ENCODE measurements at regions not wholly inside any gene's neighbourhood (a gene's known extent, or its start where the extent isn't known, plus 50 kb on each side); places are given as distances from the start of the nearest gene placed in this dataset.

GRCh38 chr2:58896638-58897037 is 655.5 kb upstream of the FANCL start:
- Histone ChIP-seq H2AFZ (ENCODE audit: low read depth, low read length) (no peak overlapping the region), H3K9ac (ENCODE audit: low read length) (no peak overlapping the region), H3F3A (ENCODE audit: insufficient read depth, low read length, poor library complexity, severe bottlenecking) (no peaks in the 10 kb centered on the region), H3K4me2 (ENCODE audit: low read length) (no peak overlapping the region), H3K27ac (ENCODE audit: low read length) (no peak overlapping the region), H3K27me3 (ENCODE audit: insufficient read depth, low read depth, low read length) (no peaks in the 10 kb centered on the region), H4K20me1 (ENCODE audit: insufficient read depth) (no peaks in the 10 kb centered on the region), H3K4me3 (ENCODE audit: low read length) (no peak overlapping the region), H3K9me3 (ENCODE audit: low read length) (no peaks in the 10 kb centered on the region), H3K79me2 (replicated peaks; ENCODE audit: insufficient read depth, low read length) (no peaks in the 10 kb centered on the region), H3K9me2 (ENCODE audit: insufficient read depth, low read length) (no peaks in the 10 kb centered on the region), H3K36me3 (ENCODE audit: insufficient read depth, low read length) (no peaks in the 10 kb centered on the region)
- TF ChIP-seq EZH2 (IDR thresholded peaks at IDR 0.05; ENCODE audit: borderline replicate concordance, insufficient read depth, low read length, poor library complexity, severe bottlenecking) (no peak), RAD21 (conservative IDR thresholded peaks at IDR 0.05) (no peak), CTCF (IDR thresholded peaks at IDR 0.05; ENCODE audit: poor library complexity, severe bottlenecking) (no peak), SMC3 (conservative IDR thresholded peaks at IDR 0.05; ENCODE audit: poor library complexity) (no peak), REST (IDR thresholded peaks at IDR 0.05; ENCODE audit: borderline replicate concordance) (no peak), EP300 (conservative IDR thresholded peaks at IDR 0.05; ENCODE audit: poor library complexity, severe bottlenecking) (no peak), MXI1 (conservative IDR thresholded peaks at IDR 0.05; ENCODE audit: poor library complexity, severe bottlenecking) (no peak), TAF1 (IDR thresholded peaks at IDR 0.05; ENCODE audit: low read depth) (no peak), POLR2AphosphoS5 (IDR thresholded peaks at IDR 0.05) (no peak)

- no peaks in the 10 kb centered on the region for H3K36me3 ChIP-seq (ENCODE audit: insufficient read depth, low read length)
- no peaks in the 10 kb centered on the region for H3K27me3 ChIP-seq (ENCODE audit: insufficient read depth, low read depth, low read length)
- H3K79me2 ChIP-seq (replicated peaks; ENCODE audit: insufficient read depth, low read length) = no peaks in the 10 kb centered on the region
- H3K9ac ChIP-seq (ENCODE audit: low read length) = no peak overlapping the region
- H3K4me3 ChIP-seq (ENCODE audit: low read length) = no peak overlapping the region
- no peak overlapping the region for H3K4me2 ChIP-seq (ENCODE audit: low read length)
- H4K20me1 ChIP-seq (ENCODE audit: insufficient read depth) = no peaks in the 10 kb centered on the region
- TF ChIP-seq EP300 (conservative IDR thresholded peaks at IDR 0.05; ENCODE audit: poor library complexity, severe bottlenecking) = no peak
- TF ChIP-seq POLR2AphosphoS5 (IDR thresholded peaks at IDR 0.05) = no peak
- TF ChIP-seq MXI1 (conservative IDR thresholded peaks at IDR 0.05; ENCODE audit: poor library complexity, severe bottlenecking) = no peak
- TF ChIP-seq SMC3 (conservative IDR thresholded peaks at IDR 0.05; ENCODE audit: poor library complexity) = no peak
- TF ChIP-seq CTCF (IDR thresholded peaks at IDR 0.05; ENCODE audit: poor library complexity, severe bottlenecking) = no peak
- no peak for TF ChIP-seq RAD21 (conservative IDR thresholded peaks at IDR 0.05)
- TF ChIP-seq TAF1 (IDR thresholded peaks at IDR 0.05; ENCODE audit: low read depth) = no peak
- TF ChIP-seq REST (IDR thresholded peaks at IDR 0.05; ENCODE audit: borderline replicate concordance) = no peak
- H3K9me2 ChIP-seq (ENCODE audit: insufficient read depth, low read length) = no peaks in the 10 kb centered on the region
- H3F3A ChIP-seq (ENCODE audit: insufficient read depth, low read length, poor library complexity, severe bottlenecking) = no peaks in the 10 kb centered on the region
- H3K9me3 ChIP-seq (ENCODE audit: low read length) = no peaks in the 10 kb centered on the region
- no peak overlapping the region for H2AFZ ChIP-seq (ENCODE audit: low read depth, low read length)
- no peak overlapping the region for H3K27ac ChIP-seq (ENCODE audit: low read length)
These were observed 654.7 kb upstream of the FANCL start for GRCh38 chr2:58895857-58896256.
